ENCODE measurements at regions not wholly inside any gene's neighbourhood (a gene's known extent, or its start where the extent isn't known, plus 50 kb on each side); places are given as distances from the start of the nearest gene placed in this dataset.

- no peak for TF ChIP-seq CTCF (IDR thresholded peaks at IDR 0.05)
- TF ChIP-seq POLR2A (IDR thresholded peaks at IDR 0.05), result no peak
Measured at GRCh38 chr10:42986633-42987032, 90.2 kb upstream of the RET start.

Measured in adrenal gland (tissue), 5 donors.